ENCODE measurements at regions not wholly inside any gene's neighbourhood (a gene's known extent, or its start where the extent isn't known, plus 50 kb on each side); places are given as distances from the start of the nearest gene placed in this dataset.

- no peak overlapping the region for H4K91ac ChIP-seq (ENCODE audit: insufficient read length, low read depth, low read length)
- H3K4me2 ChIP-seq (ENCODE audit: insufficient read depth, insufficient read length, low read length) = no peak overlapping the region
- no peaks in the 10 kb centered on the region for H3K79me2 ChIP-seq (ENCODE audit: insufficient read depth, low read length)
- no peak overlapping the region for H3K4me3 Mint-ChIP-seq
- H2BK5ac ChIP-seq (ENCODE audit: insufficient read length, low read length) = no peak overlapping the region
- H3T11ph ChIP-seq (ENCODE audit: low read length) = no peak overlapping the region
- no peak overlapping the region for H3K56ac ChIP-seq (ENCODE audit: insufficient read length, low read depth, low read length)
- no peaks in the 10 kb centered on the region for H3K27me3 Mint-ChIP-seq (ENCODE audit: low read depth)
- TF ChIP-seq CTCF (conservative IDR thresholded peaks at IDR 0.05) = no peak
- H2AFZ ChIP-seq (ENCODE audit: low read length) = no peak overlapping the region
- no peak overlapping the region for H4K8ac ChIP-seq (replicated peaks; ENCODE audit: insufficient read length, low read depth, low read length)
- no peak for DNase-seq
- H2BK12ac ChIP-seq (ENCODE audit: insufficient read length, low read depth, low read length) = no peak overlapping the region
- H4K5ac ChIP-seq (ENCODE audit: insufficient read length, low read depth, low read length) = no peak overlapping the region
- H3K79me1 ChIP-seq (ENCODE audit: insufficient read depth, low read depth, low read length, poor library complexity, severe bottlenecking) = no peaks in the 10 kb centered on the region
- no peaks in the 10 kb centered on the region for H4K20me1 ChIP-seq (ENCODE audit: control insufficient read depth, insufficient read depth, insufficient read length)
- H3K18ac ChIP-seq (ENCODE audit: insufficient read length, low read depth, low read length) = no peak overlapping the region
- H3K23me2 ChIP-seq (ENCODE audit: insufficient read length, low read depth, low read length, poor library complexity, severe bottlenecking) = no peaks in the 10 kb centered on the region
- no peaks in the 10 kb centered on the region for H3K9me3 ChIP-seq (ENCODE audit: control insufficient read depth, low read depth, low read length)
- no peaks in the 10 kb centered on the region for H3K9me3 Mint-ChIP-seq
- H3K4me1 ChIP-seq (ENCODE audit: insufficient read depth, low read length) = 0 out of 2 replicates have a peak, but pooled peaks cover 2% of the 10 kb centered on the region
- H3K27ac Mint-ChIP-seq = no peak overlapping the region
- H2BK20ac ChIP-seq (ENCODE audit: low read depth, low read length, poor library complexity, severe bottlenecking) = no peak overlapping the region
- no peak overlapping the region for H3K23ac ChIP-seq (ENCODE audit: insufficient read length, low read depth, low read length)
- no peak overlapping the region for H2BK120ac ChIP-seq (ENCODE audit: low read depth, low read length, poor library complexity, severe bottlenecking)
- H2BK15ac ChIP-seq (ENCODE audit: low read depth, low read length) = no peak overlapping the region
- H3K14ac ChIP-seq (ENCODE audit: insufficient read depth, low read length) = no peak overlapping the region
- peaks cover 7 to 23% of the 10 kb centered on the region in 2 experiments; a peak in 3 of 4 replicates for H3K4me1 Mint-ChIP-seq
- no peak overlapping the region for H3K4ac ChIP-seq (ENCODE audit: low read depth, low read length)
- H3K27me3 ChIP-seq (ENCODE audit: insufficient read depth, low read length) = no peaks in the 10 kb centered on the region
- H2AK5ac ChIP-seq (ENCODE audit: insufficient read length, low read length) = no peak overlapping the region
- H3K27ac ChIP-seq (ENCODE audit: insufficient read length, low read depth, low read length) = no peak overlapping the region
- H3K9ac ChIP-seq (ENCODE audit: extremely low read depth, insufficient read length, low read length) = no peak overlapping the region
- H3K36me3 Mint-ChIP-seq (ENCODE audit: insufficient read depth in 1 of 3, low read depth in 3 of 3) = no peaks in the 10 kb centered on the region
- WGBS (ENCODE audit: extremely low coverage, insufficient read length, low lambda C conversion rate) = no CpG with 5 or more reads among the region's 2 CpGs
These were observed 109.3 kb downstream of the TBC1D30 start for GRCh38 chr12:64933791-64934190.
